A673 (cell line): ENCODE measurements at regions not wholly inside any gene's neighbourhood (a gene's known extent, or its start where the extent isn't known, plus 50 kb on each side); places are given as distances from the start of the nearest gene placed in this dataset.

ENCODE experiments used
- BruUV-seq: library from RNA; stranded (reverse); fragments of 400-500 nt; replicated peaks from 2 replicates; lab custom pipeline; 2021; lab: Mats Ljungman, UMichigan
- CTCF ChIA-PET: fragments of 300-600 bp; sonication (Branson Sonifier 250); formaldehyde crosslinking; loops from one replicate; lab custom pipeline; 2022; ENCODE audit warnings: antibody characterized with exemption; lab: Charles Lee
- POLR2A ChIA-PET: fragments of 300-600 bp; sonication (Branson Sonifier 250); formaldehyde crosslinking; loops from one replicate; lab custom pipeline; 2022; ENCODE audit warnings: antibody characterized with exemption; ENCODE audit not compliant: low non-redundant PET; lab: Charles Lee
- DNase-seq: peaks from one replicate; pipeline ENCODE4 v3.0.0-alpha.2; 2015; ENCODE audit warnings: low spot score
- H3K27ac ChIP-seq: fragments of 200-600 bp; sonication (generic); 2 replicates; pipeline ENCODE4 v1.5.1; 2016; ENCODE audit warnings: mixed run types, low read depth, mild to moderate bottlenecking, mixed read lengths, antibody characterized with exemption, low read length; ENCODE audit not compliant: poor library complexity, severe bottlenecking
- H3K27me3 ChIP-seq: fragments of 200-600 bp; sonication (generic); replicated peaks from 2 replicates; pipeline ENCODE4 v1.6.1; 2017; ENCODE audit warnings: mixed run types, low read depth, mild to moderate bottlenecking, mixed read lengths, antibody characterized with exemption, low read length; ENCODE audit not compliant: insufficient read depth, poor library complexity
- H3K36me3 ChIP-seq: fragments of 200-600 bp; sonication (generic); 2 replicates; pipeline ENCODE4 v1.6.1; 2016; ENCODE audit warnings: mixed run types, mild to moderate bottlenecking, mixed read lengths, antibody characterized with exemption, low read length; ENCODE audit not compliant: insufficient read depth, poor library complexity, severe bottlenecking
- H3K4me1 ChIP-seq: fragments of 200-600 bp; sonication (generic); 2 replicates; pipeline ENCODE4 v1.6.1; 2017; ENCODE audit warnings: mixed run types, mild to moderate bottlenecking, mixed read lengths, antibody characterized with exemption, low read length; ENCODE audit not compliant: insufficient read depth, poor library complexity, severe bottlenecking
- H3K4me3 ChIP-seq: fragments of 200-600 bp; sonication (generic); 2 replicates; pipeline ENCODE4 v1.5.1; 2016; ENCODE audit warnings: low read depth, mixed run types, mild to moderate bottlenecking, mixed read lengths, low read length; ENCODE audit not compliant: poor library complexity, severe bottlenecking
- H3K9me3 ChIP-seq: fragments of 200-600 bp; sonication (generic); 2 replicates; pipeline ENCODE4 v1.6.1; 2016; ENCODE audit warnings: mixed run types, low read depth, mild to moderate bottlenecking, mixed read lengths, antibody characterized with exemption, low read length; ENCODE audit not compliant: poor library complexity, severe bottlenecking
- CTCF ChIP-seq: fragments of 300-800, 200-600 bp; sonication (generic); conservative IDR thresholded peaks from 2 replicates; pipeline ENCODE4 v1.5.1; 2017; ENCODE audit warnings: low read depth, mild to moderate bottlenecking, antibody characterized with exemption, low read length, moderate library complexity, mixed read lengths
- EZH2 ChIP-seq: fragments of 200-600 bp; sonication (generic); IDR thresholded peaks from 2 replicates; pipeline ENCODE4 v1.6.1; 2017; ENCODE audit warnings: borderline replicate concordance, low read depth, mild to moderate bottlenecking, mixed read lengths, antibody characterized with exemption, low read length; ENCODE audit not compliant: poor library complexity, severe bottlenecking
- intact Hi-C: fragments of 100-400 bp; cut with micrococcal nuclease; formaldehyde crosslinking; loops from one replicate; pipeline ENCODE4 v1.10.0; 2022; ENCODE audit not compliant: unreplicated experiment

GRCh38 chr13:47147812-47148119 lies 250.9 kb upstream of the HTR2A start:
- POLR2A ChIA-PET: no interaction called here
- Histone ChIP-seq H3K27ac (no peak overlapping the region), H3K36me3 (no peaks in the 10 kb centered on the region), H3K4me3 (no peak overlapping the region), H3K9me3 (no peaks in the 10 kb centered on the region), H3K4me1 (no peaks in the 10 kb centered on the region), H3K27me3 (peaks cover 7% of the 10 kb centered on the region)
- no peak for DNase-seq
- no TSS peak for BruUV-seq
- CTCF ChIA-PET: no interaction called here
- intact Hi-C loops: no loop called here
- TF ChIP-seq CTCF (no peak), EZH2 (no peak)

- H3K4me1 ChIP-seq: no peaks in the 10 kb centered on the region
- ChIA-PET POLR2A (interaction anchor here (0.6 kb wide), 1 partner anchor 875 kb away, joined by 3 read pairs; no protein-coding TSS in a partner anchor), CTCF (no interaction called here)
- peaks cover 7% of the 10 kb centered on the region for H3K27me3 ChIP-seq
- intact Hi-C loops: no loop called here
- H3K9me3 ChIP-seq: no peaks in the 10 kb centered on the region
- H3K27ac ChIP-seq: no peak overlapping the region
- no TSS peak for BruUV-seq
- TF ChIP-seq CTCF (no peak), EZH2 (no peak)
- no peaks in the 10 kb centered on the region for H3K36me3 ChIP-seq
- no peak for DNase-seq
- no peak overlapping the region for H3K4me3 ChIP-seq
Measured at GRCh38 chr13:47146991-47147811, 250.3 kb upstream of the HTR2A start.

GRCh38 chr13:47146136-47146535 lies 249.3 kb upstream of the HTR2A start:
- intact Hi-C loops: no loop called here
- no peaks in the 10 kb centered on the region for H3K4me1 ChIP-seq
- no TSS peak for BruUV-seq
- DNase-seq: no peak
- POLR2A ChIA-PET: no interaction called here
- H3K27me3 ChIP-seq: peaks cover 7% of the 10 kb centered on the region
- H3K9me3 ChIP-seq: no peaks in the 10 kb centered on the region
- H3K4me3 ChIP-seq: no peak overlapping the region
- TF ChIP-seq EZH2 (no peak), CTCF (no peak)
- no peaks in the 10 kb centered on the region for H3K36me3 ChIP-seq
- no peak overlapping the region for H3K27ac ChIP-seq
- CTCF ChIA-PET: no interaction called here
